ENCODE measurements at regions not wholly inside any gene's neighbourhood (a gene's known extent, or its start where the extent isn't known, plus 50 kb on each side); places are given as distances from the start of the nearest gene placed in this dataset.

- TF ChIP-seq TAF1 (IDR thresholded peaks at IDR 0.05; ENCODE audit: low read depth) (no peak), CREB1 (IDR thresholded peaks at IDR 0.05; ENCODE audit: low read depth) (no peak), FOXM1 (IDR thresholded peaks at IDR 0.05; ENCODE audit: borderline replicate concordance, low read depth) (no peak), NFIC (IDR thresholded peaks at IDR 0.05) (no peak), TEAD4 (IDR thresholded peaks at IDR 0.05) (no peak), YY1 (IDR thresholded peaks at IDR 0.05; ENCODE audit: low read depth) (no peak), ZBTB7A (IDR thresholded peaks at IDR 0.05; ENCODE audit: low read depth) (no peak), USF1 (IDR thresholded peaks at IDR 0.05) (no peak), RAD21 (IDR thresholded peaks at IDR 0.05; ENCODE audit: low read depth) (no peak), REST (IDR thresholded peaks at IDR 0.05; ENCODE audit: low read depth) (no peak), EP300 (IDR thresholded peaks at IDR 0.05; ENCODE audit: borderline replicate concordance) (no peak)
- TF ChIP-seq, protein P1, sequence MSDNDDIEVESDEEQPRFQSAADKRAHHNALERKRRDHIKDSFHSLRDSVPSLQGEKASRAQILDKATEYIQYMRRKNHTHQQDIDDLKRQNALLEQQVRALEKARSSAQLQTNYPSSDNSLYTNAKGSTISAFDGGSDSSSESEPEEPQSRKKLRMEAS (IDR thresholded peaks at IDR 0.05): no peak
These were observed 342.7 kb downstream of the TBC1D4 start for GRCh38 chr13:75139291-75139690.

- no peak for TF ChIP-seq TAF1 (IDR thresholded peaks at IDR 0.05; ENCODE audit: low read depth)
- TF ChIP-seq EP300 (IDR thresholded peaks at IDR 0.05; ENCODE audit: borderline replicate concordance): no peak
- no peak for TF ChIP-seq FOXM1 (IDR thresholded peaks at IDR 0.05; ENCODE audit: borderline replicate concordance, low read depth)
- TF ChIP-seq CREB1 (IDR thresholded peaks at IDR 0.05; ENCODE audit: low read depth): no peak
- TF ChIP-seq USF1 (IDR thresholded peaks at IDR 0.05): no peak
- TF ChIP-seq NFIC (IDR thresholded peaks at IDR 0.05): no peak
- no peak for TF ChIP-seq RAD21 (IDR thresholded peaks at IDR 0.05; ENCODE audit: low read depth)
- no peak for TF ChIP-seq ZBTB7A (IDR thresholded peaks at IDR 0.05; ENCODE audit: low read depth)
- no peak for TF ChIP-seq REST (IDR thresholded peaks at IDR 0.05; ENCODE audit: low read depth)
- TF ChIP-seq, protein P1 (IDR thresholded peaks at IDR 0.05): no peak
- TF ChIP-seq TEAD4 (IDR thresholded peaks at IDR 0.05): no peak
- TF ChIP-seq TCF12 (IDR thresholded peaks at IDR 0.05; ENCODE audit: low read depth): no peak
- no peak for TF ChIP-seq YY1 (IDR thresholded peaks at IDR 0.05; ENCODE audit: low read depth)
- no peak for TF ChIP-seq EGR1 (IDR thresholded peaks at IDR 0.05)
These were observed 343.9 kb downstream of the TBC1D4 start for GRCh38 chr13:75137911-75138571.

GRCh38 chr13:75136151-75136550 lies 345.8 kb downstream of the TBC1D4 start:
- TF ChIP-seq USF1 (IDR thresholded peaks at IDR 0.05): no peak

- TF ChIP-seq RAD21 (IDR thresholded peaks at IDR 0.05; ENCODE audit: low read depth) (no peak), NFIC (IDR thresholded peaks at IDR 0.05) (no peak), TAF1 (IDR thresholded peaks at IDR 0.05; ENCODE audit: low read depth) (no peak), FOXM1 (IDR thresholded peaks at IDR 0.05; ENCODE audit: borderline replicate concordance, low read depth) (no peak), ZBTB7A (IDR thresholded peaks at IDR 0.05; ENCODE audit: low read depth) (no peak)
These were observed 346.6 kb downstream of the TBC1D4 start for GRCh38 chr13:75135325-75135825.

- TF ChIP-seq, protein P1 (IDR thresholded peaks at IDR 0.05): no peak
- no peak for TF ChIP-seq RAD21 (IDR thresholded peaks at IDR 0.05; ENCODE audit: low read depth)
- no peak for TF ChIP-seq TAF1 (IDR thresholded peaks at IDR 0.05; ENCODE audit: low read depth)
- TF ChIP-seq YY1 (IDR thresholded peaks at IDR 0.05; ENCODE audit: low read depth): no peak
- TF ChIP-seq NFIC (IDR thresholded peaks at IDR 0.05): no peak
- TF ChIP-seq TEAD4 (IDR thresholded peaks at IDR 0.05): no peak
- no peak for TF ChIP-seq CEBPB (IDR thresholded peaks at IDR 0.05)
These were observed 349.0 kb downstream of the TBC1D4 start for GRCh38 chr13:75132701-75133695.

Data from Ishikawa (cell line).